ENCODE measurements at regions not wholly inside any gene's neighbourhood (a gene's known extent, or its start where the extent isn't known, plus 50 kb on each side); places are given as distances from the start of the nearest gene placed in this dataset.

GRCh38 chr20:48056218-48056617 is 270.9 kb upstream of the SULF2 start:
- TF ChIP-seq, protein P1, sequence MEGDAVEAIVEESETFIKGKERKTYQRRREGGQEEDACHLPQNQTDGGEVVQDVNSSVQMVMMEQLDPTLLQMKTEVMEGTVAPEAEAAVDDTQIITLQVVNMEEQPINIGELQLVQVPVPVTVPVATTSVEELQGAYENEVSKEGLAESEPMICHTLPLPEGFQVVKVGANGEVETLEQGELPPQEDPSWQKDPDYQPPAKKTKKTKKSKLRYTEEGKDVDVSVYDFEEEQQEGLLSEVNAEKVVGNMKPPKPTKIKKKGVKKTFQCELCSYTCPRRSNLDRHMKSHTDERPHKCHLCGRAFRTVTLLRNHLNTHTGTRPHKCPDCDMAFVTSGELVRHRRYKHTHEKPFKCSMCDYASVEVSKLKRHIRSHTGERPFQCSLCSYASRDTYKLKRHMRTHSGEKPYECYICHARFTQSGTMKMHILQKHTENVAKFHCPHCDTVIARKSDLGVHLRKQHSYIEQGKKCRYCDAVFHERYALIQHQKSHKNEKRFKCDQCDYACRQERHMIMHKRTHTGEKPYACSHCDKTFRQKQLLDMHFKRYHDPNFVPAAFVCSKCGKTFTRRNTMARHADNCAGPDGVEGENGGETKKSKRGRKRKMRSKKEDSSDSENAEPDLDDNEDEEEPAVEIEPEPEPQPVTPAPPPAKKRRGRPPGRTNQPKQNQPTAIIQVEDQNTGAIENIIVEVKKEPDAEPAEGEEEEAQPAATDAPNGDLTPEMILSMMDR (IDR thresholded peaks at IDR 0.05; ENCODE audit: borderline replicate concordance, extremely low read depth, insufficient read depth) = no peak
- Histone ChIP-seq H3K36me3 (ENCODE audit: control insufficient read depth in 2 of 3, insufficient read depth in 3 of 3, low read length in 3 of 3) (no peaks in the 10 kb centered on the region), H3K27ac (ENCODE audit: low read depth in 2 of 2, low read length in 2 of 2) (no peak overlapping the region), H3K9me3 (ENCODE audit: control insufficient read depth in 2 of 3, insufficient read depth in 1 of 3, low read length in 3 of 3) (no peaks in the 10 kb centered on the region), H3K4me1 (ENCODE audit: control insufficient read depth in 2 of 3, insufficient read depth in 2 of 3, low read depth in 1 of 3, low read length in 3 of 3) (no peaks in the 10 kb centered on the region), H3K27me3 (ENCODE audit: control insufficient read depth, insufficient read depth, low read length) (no peaks in the 10 kb centered on the region), H3K4me3 (ENCODE audit: low read length in 3 of 3) (no peak overlapping the region), H3K9ac (ENCODE audit: low read length in 3 of 3) (no peak overlapping the region)
- no peak for FAIRE-seq
- intact Hi-C loops (cut with DNase I) = no loop called here
- DNase-seq = no peak

- intact Hi-C loops (cut with DNase I) = no loop called here
- TF ChIP-seq, protein P1 (IDR thresholded peaks at IDR 0.05; ENCODE audit: borderline replicate concordance, extremely low read depth, insufficient read depth) = no peak
These were observed 268.8 kb upstream of the SULF2 start for GRCh38 chr20:48054051-48054450.

GRCh38 chr20:48052475-48052835 is 267.2 kb upstream of the SULF2 start:
- Histone ChIP-seq H3K27ac (ENCODE audit: low read depth in 2 of 2, low read length in 2 of 2) (no peak overlapping the region), H3K9me3 (ENCODE audit: control insufficient read depth in 2 of 3, insufficient read depth in 1 of 3, low read length in 3 of 3) (no peaks in the 10 kb centered on the region), H3K36me3 (ENCODE audit: control insufficient read depth in 2 of 3, insufficient read depth in 3 of 3, low read length in 3 of 3) (no peaks in the 10 kb centered on the region), H3K27me3 (ENCODE audit: control insufficient read depth, insufficient read depth, low read length) (no peaks in the 10 kb centered on the region), H3K4me3 (ENCODE audit: low read length in 3 of 3) (no peak overlapping the region), H3K4me1 (ENCODE audit: control insufficient read depth in 2 of 3, insufficient read depth in 2 of 3, low read depth in 1 of 3, low read length in 3 of 3) (no peaks in the 10 kb centered on the region), H3K9ac (ENCODE audit: low read length in 3 of 3) (no peak overlapping the region)
- TF ChIP-seq, protein P1 (IDR thresholded peaks at IDR 0.05; ENCODE audit: borderline replicate concordance, extremely low read depth, insufficient read depth) = no peak
- no peak for FAIRE-seq
- DNase-seq = peak in 2 of 5 donors; percentile 58 to 60
- intact Hi-C loops (cut with DNase I) = no loop called here

More at GRCh38 chr20:48054051-48054450, 268.8 kb upstream of the SULF2 start:
- H3K27ac ChIP-seq (ENCODE audit: low read depth in 2 of 2, low read length in 2 of 2) = no peak overlapping the region
- H3K4me3 ChIP-seq (ENCODE audit: low read length in 3 of 3) = no peak overlapping the region
- no peaks in the 10 kb centered on the region for H3K9me3 ChIP-seq (ENCODE audit: control insufficient read depth in 2 of 3, insufficient read depth in 1 of 3, low read length in 3 of 3)
- no peak for DNase-seq
- no peaks in the 10 kb centered on the region for H3K4me1 ChIP-seq (ENCODE audit: control insufficient read depth in 2 of 3, insufficient read depth in 2 of 3, low read depth in 1 of 3, low read length in 3 of 3)
- no peaks in the 10 kb centered on the region for H3K27me3 ChIP-seq (ENCODE audit: control insufficient read depth, insufficient read depth, low read length)
- FAIRE-seq = no peak
- no peaks in the 10 kb centered on the region for H3K36me3 ChIP-seq (ENCODE audit: control insufficient read depth in 2 of 3, insufficient read depth in 3 of 3, low read length in 3 of 3)
- H3K9ac ChIP-seq (ENCODE audit: low read length in 3 of 3) = no peak overlapping the region

GRCh38 chr20:48051794-48052474 is 266.7 kb upstream of the SULF2 start:
- H3K4me3 ChIP-seq (ENCODE audit: low read length in 3 of 3) = no peak overlapping the region
- no peak for FAIRE-seq
- TF ChIP-seq, protein P1 (IDR thresholded peaks at IDR 0.05; ENCODE audit: borderline replicate concordance, extremely low read depth, insufficient read depth) = no peak
- no peaks in the 10 kb centered on the region for H3K4me1 ChIP-seq (ENCODE audit: control insufficient read depth in 2 of 3, insufficient read depth in 2 of 3, low read depth in 1 of 3, low read length in 3 of 3)
- H3K27ac ChIP-seq (ENCODE audit: low read depth in 2 of 2, low read length in 2 of 2) = no peak overlapping the region
- no peaks in the 10 kb centered on the region for H3K36me3 ChIP-seq (ENCODE audit: control insufficient read depth in 2 of 3, insufficient read depth in 3 of 3, low read length in 3 of 3)
- intact Hi-C loops (cut with DNase I) = no loop called here
- no peaks in the 10 kb centered on the region for H3K27me3 ChIP-seq (ENCODE audit: control insufficient read depth, insufficient read depth, low read length)
- H3K9me3 ChIP-seq (ENCODE audit: control insufficient read depth in 2 of 3, insufficient read depth in 1 of 3, low read length in 3 of 3) = no peaks in the 10 kb centered on the region
- peak in 2 of 5 donors; percentile 61 to 74 for DNase-seq
- no peak overlapping the region for H3K9ac ChIP-seq (ENCODE audit: low read length in 3 of 3)
